Transverse colon (tissue), 4 donors: ENCODE measurements at regions not wholly inside any gene's neighbourhood (a gene's known extent, or its start where the extent isn't known, plus 50 kb on each side); places are given as distances from the start of the nearest gene placed in this dataset.

Experiments used
- CTCF ChIP-seq, 5 experiments: fragments of 200-600 bp in 3 of 5; fragments of 450-650 bp in 2 of 5; sonication (generic) in 3 of 5; IDR thresholded peaks; 1 replicate in 2 of 5; 2 replicates in 3 of 5; pipeline ENCODE4 v1.5.1; 2016 to 2017; ENCODE audit warnings: antibody characterized with exemption in 5 of 5, inconsistent platforms in 3 of 5, mild to moderate bottlenecking in 2 of 5, moderate library complexity in 1 of 5
- POLR2A ChIP-seq: fragments of 450-650 bp; IDR thresholded peaks from one replicate; pipeline ENCODE4 v1.6.1; 2016; ENCODE audit warnings: antibody characterized with exemption, mild to moderate bottlenecking, moderate library complexity
- POLR2AphosphoS5 ChIP-seq, 3 donors: sonication (generic); formaldehyde crosslinking; IDR thresholded peaks; one replicate each; pipeline ENCODE4 v1.6.1; 2016; ENCODE audit warnings: antibody characterized with exemption in 3 of 3

GRCh38 chr6:100246206-100246605, 218.5 kb downstream of the SIM1 start:
- no peak for TF ChIP-seq CTCF (IDR thresholded peaks at IDR 0.05)
- TF ChIP-seq POLR2A = no peak
- TF ChIP-seq POLR2AphosphoS5 (IDR thresholded peaks at IDR 0.05) = no peak
